ENCODE measurements at regions not wholly inside any gene's neighbourhood (a gene's known extent, or its start where the extent isn't known, plus 50 kb on each side); places are given as distances from the start of the nearest gene placed in this dataset.

- ATAC-seq: no peak
- Histone ChIP-seq H3K27ac (ENCODE audit: low read depth) (no peak overlapping the region), H3K4me3 (no peak overlapping the region), H3K4me2 (no peak overlapping the region), H3K9me2 (ENCODE audit: insufficient read depth) (peaks cover 12% of the 10 kb centered on the region), H2AFZ (no peak overlapping the region), H4K20me1 (replicated peaks; ENCODE audit: insufficient read depth) (no peaks in the 10 kb centered on the region), H3K79me2 (replicated peaks; ENCODE audit: insufficient read depth) (no peaks in the 10 kb centered on the region), H3K36me3 (ENCODE audit: insufficient read depth) (no peaks in the 10 kb centered on the region; the same call in 1 of the 2 replicates), H3F3A (replicated peaks; ENCODE audit: low read depth) (no peaks in the 10 kb centered on the region), H3K27me3 (ENCODE audit: insufficient read depth) (no peaks in the 10 kb centered on the region), H3K4me1 (ENCODE audit: insufficient read depth) (no peaks in the 10 kb centered on the region)
- no peaks in the 10 kb centered on the region for H3K4me1 Mint-ChIP-seq
- DNase-seq (ENCODE audit: low spot score): no peak
- no peak overlapping the region for H3K4me3 Mint-ChIP-seq
- no peak overlapping the region for H3K27ac Mint-ChIP-seq
- peaks cover 17% of the 10 kb centered on the region for H3K36me3 Mint-ChIP-seq (ENCODE audit: low read depth)
- H3K27me3 Mint-ChIP-seq (ENCODE audit: insufficient read depth, low read depth, poor library complexity): no peaks in the 10 kb centered on the region
- H3K9me3 Mint-ChIP-seq: peaks cover 28% of the 10 kb centered on the region
- TF ChIP-seq NANOG (IDR thresholded peaks at IDR 0.05; ENCODE audit: borderline replicate concordance): no peak
- TF ChIP-seq CREB1 (CRISPR knock-in tag; IDR thresholded peaks at IDR 0.05; ENCODE audit: low read depth): no peak
- TF ChIP-seq STAT1 (IDR thresholded peaks at IDR 0.05; ENCODE audit: unreplicated experiment): no peak
- no peak for TF ChIP-seq ZNF114 (CRISPR knock-in tag; IDR thresholded peaks at IDR 0.05)
- TF ChIP-seq EZH2 (IDR thresholded peaks at IDR 0.05; ENCODE audit: low read depth, unreplicated experiment): no peak
- TF ChIP-seq EZH2phosphoT487 (IDR thresholded peaks at IDR 0.05; ENCODE audit: unreplicated experiment): no peak
- no peak for TF ChIP-seq ZNF331 (CRISPR knock-in tag; IDR thresholded peaks at IDR 0.05; ENCODE audit: low read depth)
- no peak for TF ChIP-seq JUNB (IDR thresholded peaks at IDR 0.05; ENCODE audit: unreplicated experiment)
- no peak for TF ChIP-seq CTCF (conservative IDR thresholded peaks at IDR 0.05; ENCODE audit: low read depth in 2 of 2)
- no peak for TF ChIP-seq REST (IDR thresholded peaks at IDR 0.05; ENCODE audit: unreplicated experiment)
- no peak for TF ChIP-seq POLR2AphosphoS5 (IDR thresholded peaks at IDR 0.05; ENCODE audit: low read depth)
These were observed 136.1 kb downstream of the QRSL1 start for GRCh38 chr6:106765496-106765895.

Data from GM23338 (cell line).